GM21381 (cell line): ENCODE measurements at regions not wholly inside any gene's neighbourhood (a gene's known extent, or its start where the extent isn't known, plus 50 kb on each side); places are given as distances from the start of the nearest gene placed in this dataset.

Experiments used
- ATAC-seq: cut with Tn5 transposase; IDR thresholded peaks from one replicate; pipeline ENCODE4 v1.9.1; 2021; ENCODE audit warnings: mild to moderate bottlenecking, moderate library complexity; ENCODE audit not compliant: unreplicated experiment

DNA sequence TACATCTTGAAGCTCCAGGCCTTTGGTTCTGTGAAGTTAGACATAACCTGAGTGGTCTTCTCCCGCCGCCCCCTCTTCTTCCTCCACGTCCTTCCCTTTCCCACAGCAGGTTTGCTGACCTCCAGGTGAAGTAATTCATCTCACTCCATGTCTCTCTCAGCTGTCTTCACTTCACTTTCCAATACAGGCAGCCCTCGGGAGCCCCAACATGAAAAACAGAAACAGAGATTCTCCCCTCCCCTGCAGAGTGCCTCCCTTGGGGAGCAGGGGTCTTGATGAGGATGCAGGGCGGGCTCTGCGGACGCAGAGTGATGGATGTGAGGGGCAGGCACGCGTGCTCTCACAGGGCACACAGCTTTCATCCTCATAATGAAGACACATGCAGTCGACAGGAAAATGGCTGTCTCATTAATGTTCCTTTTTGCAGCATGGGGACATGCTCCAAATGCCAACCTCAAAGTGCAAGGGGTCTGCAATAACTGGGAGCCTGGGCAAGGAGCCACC is 95.6 kb downstream of the GPAM start:
- ATAC-seq, result no peak

DNA sequence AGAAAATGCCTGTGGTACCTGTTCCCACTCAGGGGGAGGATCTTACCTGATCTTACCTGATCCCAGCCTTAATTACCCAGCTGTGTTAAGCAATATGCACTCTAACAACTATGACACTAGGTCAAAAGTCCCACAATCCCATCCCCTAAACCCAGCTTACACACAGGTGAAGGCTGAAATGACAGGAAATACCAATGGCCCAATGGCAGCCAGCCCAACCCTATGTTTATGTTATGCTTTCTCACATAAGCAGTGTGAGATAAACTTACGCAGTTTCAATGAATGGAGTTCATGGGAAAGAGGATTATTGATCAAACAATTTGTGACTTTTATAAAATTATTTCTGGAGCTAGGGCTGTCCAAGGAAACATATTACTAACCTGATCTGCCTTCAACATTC is 91.9 kb downstream of the GPAM start:
- no peak for ATAC-seq

- no peak for ATAC-seq
Observed at GRCh38 chr10:112092519-112092918, 91.0 kb downstream of the GPAM start.

- ATAC-seq, result no peak
Observed at GRCh38 chr10:112094984-112095383, 88.6 kb downstream of the GPAM start.

- no peak for ATAC-seq
Observed at GRCh38 chr10:112095731-112096130, 87.8 kb downstream of the GPAM start.

- ATAC-seq, result no peak
Observed at GRCh38 chr10:112098682-112099081, 84.9 kb downstream of the GPAM start.
